ENCODE measurements at regions not wholly inside any gene's neighbourhood (a gene's known extent, or its start where the extent isn't known, plus 50 kb on each side); places are given as distances from the start of the nearest gene placed in this dataset.

DNA sequence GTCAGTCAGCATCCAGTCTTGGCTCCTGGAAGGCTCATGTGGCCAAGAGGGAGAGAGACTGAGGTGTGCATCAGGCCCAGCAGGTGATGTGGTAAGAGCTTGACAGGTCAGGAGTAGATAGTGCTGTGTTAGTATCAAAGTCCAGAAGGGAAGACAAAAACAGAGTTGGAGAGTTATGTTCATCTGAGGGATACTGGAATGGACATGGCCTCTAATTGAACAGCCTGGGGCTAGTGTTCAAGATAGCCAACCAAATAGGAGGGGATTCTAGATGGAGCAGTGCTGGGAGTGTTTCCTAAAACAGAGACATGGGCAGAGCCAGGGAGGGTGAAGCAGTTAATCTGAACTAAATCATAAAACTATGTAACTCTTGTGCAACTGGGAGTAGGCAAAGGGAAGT, 120.7 kb upstream of the MARK1 start:
- H3K4me1 ChIP-seq: no peaks in the 10 kb centered on the region
- no peaks in the 10 kb centered on the region for H3K36me3 ChIP-seq (replicated peaks in 1 of 2; ENCODE audit: insufficient read depth in 1 of 2, low read depth in 2 of 2)
- ATAC-seq: no peak
- TF ChIP-seq POLR2A (IDR thresholded peaks at IDR 0.05): no peak
- TF ChIP-seq, protein P1, sequence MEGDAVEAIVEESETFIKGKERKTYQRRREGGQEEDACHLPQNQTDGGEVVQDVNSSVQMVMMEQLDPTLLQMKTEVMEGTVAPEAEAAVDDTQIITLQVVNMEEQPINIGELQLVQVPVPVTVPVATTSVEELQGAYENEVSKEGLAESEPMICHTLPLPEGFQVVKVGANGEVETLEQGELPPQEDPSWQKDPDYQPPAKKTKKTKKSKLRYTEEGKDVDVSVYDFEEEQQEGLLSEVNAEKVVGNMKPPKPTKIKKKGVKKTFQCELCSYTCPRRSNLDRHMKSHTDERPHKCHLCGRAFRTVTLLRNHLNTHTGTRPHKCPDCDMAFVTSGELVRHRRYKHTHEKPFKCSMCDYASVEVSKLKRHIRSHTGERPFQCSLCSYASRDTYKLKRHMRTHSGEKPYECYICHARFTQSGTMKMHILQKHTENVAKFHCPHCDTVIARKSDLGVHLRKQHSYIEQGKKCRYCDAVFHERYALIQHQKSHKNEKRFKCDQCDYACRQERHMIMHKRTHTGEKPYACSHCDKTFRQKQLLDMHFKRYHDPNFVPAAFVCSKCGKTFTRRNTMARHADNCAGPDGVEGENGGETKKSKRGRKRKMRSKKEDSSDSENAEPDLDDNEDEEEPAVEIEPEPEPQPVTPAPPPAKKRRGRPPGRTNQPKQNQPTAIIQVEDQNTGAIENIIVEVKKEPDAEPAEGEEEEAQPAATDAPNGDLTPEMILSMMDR (IDR thresholded peaks at IDR 0.05): no peak
- H3K9me3 ChIP-seq: peaks cover 0 to 3% (median 0%) of the 10 kb centered on the region in 3 donors
- intact Hi-C loops (cut with DNase I): no loop called here
- no peak overlapping the region for H3K4me3 ChIP-seq
- no peak for DNase-seq
- no peaks in the 10 kb centered on the region for H3K27me3 ChIP-seq
- no peak overlapping the region for H3K27ac ChIP-seq

DNA sequence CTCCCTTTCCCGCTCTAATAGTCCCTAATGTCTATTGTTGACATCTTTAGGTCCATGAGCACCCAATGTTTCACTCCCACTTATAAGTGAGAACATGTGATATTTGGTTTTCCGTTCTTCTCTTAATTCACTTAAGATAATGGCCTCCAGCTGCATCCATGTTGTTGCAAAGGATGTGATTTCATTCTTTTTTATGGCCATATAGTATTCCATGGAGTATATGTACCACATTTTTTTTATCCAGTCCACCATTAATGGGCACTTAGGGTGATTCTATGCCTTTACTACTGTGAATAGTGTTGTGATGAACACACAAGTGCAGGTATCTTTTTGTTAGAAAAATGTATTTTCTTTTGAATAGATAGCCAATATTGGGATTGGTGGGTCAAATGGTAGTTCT, 126.0 kb upstream of the RAB3GAP2 start:
- DNase-seq (no peak), ATAC-seq (no peak)
- H3K4me3 ChIP-seq: no peak overlapping the region
- peaks cover 0 to under 1% (median 0%) of the 10 kb centered on the region in 3 donors for H3K9me3 ChIP-seq
- H3K27ac ChIP-seq: no peak overlapping the region
- H3K36me3 ChIP-seq (replicated peaks in 1 of 2; ENCODE audit: insufficient read depth in 1 of 2, low read depth in 2 of 2): no peaks in the 10 kb centered on the region
- no peaks in the 10 kb centered on the region for H3K4me1 ChIP-seq
- no peak for TF ChIP-seq POLR2A (IDR thresholded peaks at IDR 0.05)
- TF ChIP-seq, protein P1 (IDR thresholded peaks at IDR 0.05): no peak
- H3K27me3 ChIP-seq: no peaks in the 10 kb centered on the region
- 73 to 82% methylated on average over 2 of the region's 2 CpGs for WGBS, 2 donors
- intact Hi-C loops (cut with DNase I): no loop called here

DNA sequence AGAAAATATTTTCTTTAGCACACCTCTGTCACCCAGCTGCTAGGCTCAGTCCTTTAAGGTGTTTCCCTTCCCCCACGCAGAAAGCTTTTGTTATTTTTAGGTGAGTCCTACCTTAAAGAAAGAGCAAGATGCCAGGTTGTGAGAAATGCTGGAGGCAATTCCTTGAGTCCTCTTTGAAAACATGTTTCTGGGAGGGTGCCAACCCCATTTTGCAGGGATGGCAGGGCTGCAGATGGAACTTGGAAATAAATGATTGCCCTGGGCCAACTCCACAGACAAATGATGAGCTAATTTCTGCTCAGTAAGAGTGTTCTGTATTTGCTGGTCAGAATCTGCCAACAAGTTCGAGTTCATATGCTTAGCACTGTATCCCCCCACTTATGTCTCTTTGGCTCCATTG, 119.2 kb upstream of the RAB3GAP2 start:
- no peaks in the 10 kb centered on the region for H3K4me1 ChIP-seq
- WGBS, 2 donors: 41 to 44% methylated on average over 2 of the region's 2 CpGs
- no peak for DNase-seq
- TF ChIP-seq, protein P1 (IDR thresholded peaks at IDR 0.05): no peak
- no peak for TF ChIP-seq POLR2A (IDR thresholded peaks at IDR 0.05)
- no peaks in the 10 kb centered on the region for H3K36me3 ChIP-seq (replicated peaks in 1 of 2; ENCODE audit: insufficient read depth in 1 of 2, low read depth in 2 of 2)
- H3K27ac ChIP-seq: no peak overlapping the region
- intact Hi-C loops (cut with DNase I): no loop called here
- no peaks in the 10 kb centered on the region for H3K9me3 ChIP-seq
- H3K4me3 ChIP-seq: no peak overlapping the region
- ATAC-seq: no peak
- H3K27me3 ChIP-seq: no peaks in the 10 kb centered on the region

DNA sequence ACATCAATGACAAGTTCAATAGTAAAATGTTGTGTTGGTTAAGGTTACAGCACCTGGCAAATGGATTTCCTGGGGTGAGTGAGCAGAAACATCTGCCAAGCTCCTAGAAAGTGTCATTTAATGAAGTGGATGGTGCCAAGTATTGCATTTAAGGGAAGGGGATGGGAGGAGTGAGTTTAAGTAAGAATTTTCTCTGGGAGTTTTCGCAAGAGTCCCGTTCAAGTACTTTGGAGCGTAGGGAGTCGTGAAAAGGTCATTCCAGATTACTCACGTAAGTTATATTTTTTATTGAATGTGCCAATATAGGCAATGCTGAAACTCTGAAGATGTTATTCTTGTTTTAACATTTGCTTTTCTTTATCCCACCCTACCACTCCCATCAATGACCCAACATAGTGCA, 117.4 kb upstream of the RAB3GAP2 start:
- TF ChIP-seq, protein P1 (IDR thresholded peaks at IDR 0.05): no peak
- TF ChIP-seq POLR2A (IDR thresholded peaks at IDR 0.05): no peak
- 84 to 91% methylated on average over 5 of the region's 5 CpGs for WGBS, 2 donors
- intact Hi-C loops (cut with DNase I): no loop called here
- no peak overlapping the region for H3K4me3 ChIP-seq
- H3K36me3 ChIP-seq (replicated peaks in 1 of 2; ENCODE audit: insufficient read depth in 1 of 2, low read depth in 2 of 2): no peaks in the 10 kb centered on the region
- ATAC-seq (no peak), DNase-seq (no peak)
- H3K27me3 ChIP-seq: no peaks in the 10 kb centered on the region
- no peak overlapping the region for H3K27ac ChIP-seq
- no peaks in the 10 kb centered on the region for H3K4me1 ChIP-seq
- no peaks in the 10 kb centered on the region for H3K9me3 ChIP-seq

DNA sequence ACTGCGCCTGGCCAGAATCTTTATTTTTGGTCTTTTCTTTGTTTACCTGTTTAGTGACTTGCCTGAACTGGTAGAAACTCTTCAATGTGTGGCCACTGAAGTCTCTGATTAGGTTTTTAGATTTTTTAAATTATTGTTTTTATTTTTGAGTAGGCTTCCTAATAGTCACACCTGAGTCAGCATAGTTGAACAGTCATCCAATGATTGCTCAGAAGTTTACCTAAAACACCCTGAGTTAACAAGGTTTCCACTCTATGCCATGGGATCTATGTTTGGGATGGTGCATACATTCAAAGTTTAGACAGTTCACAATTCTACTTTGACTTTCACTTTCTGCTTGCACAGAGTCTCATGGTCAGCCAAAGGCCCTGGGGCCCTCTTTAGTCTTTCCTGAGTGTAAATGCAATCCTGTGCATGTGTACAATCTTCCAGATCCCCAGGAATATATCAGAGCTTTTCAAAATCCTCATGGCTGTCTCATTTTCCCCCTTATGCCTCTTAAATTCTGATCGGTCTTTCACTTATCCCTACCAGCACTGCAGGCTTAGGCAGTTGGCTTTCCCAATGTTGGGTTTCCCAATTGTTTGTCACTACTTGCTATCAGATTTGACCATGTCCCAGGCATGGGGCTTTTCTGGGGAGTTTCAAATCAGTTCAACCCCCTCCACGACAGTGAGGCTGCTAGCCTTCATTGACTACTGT, 114.4 kb upstream of the RAB3GAP2 start:
- 25 to 42% methylated on average over 3 of the region's 3 CpGs for WGBS, 2 donors
- intact Hi-C loops (cut with DNase I): no loop called here
- H3K27ac ChIP-seq: no peak overlapping the region
- H3K4me1 ChIP-seq: no peaks in the 10 kb centered on the region
- no peak for TF ChIP-seq POLR2A (IDR thresholded peaks at IDR 0.05)
- TF ChIP-seq, protein P1 (IDR thresholded peaks at IDR 0.05): no peak
- H3K27me3 ChIP-seq: no peaks in the 10 kb centered on the region
- H3K36me3 ChIP-seq (replicated peaks in 1 of 2; ENCODE audit: insufficient read depth in 1 of 2, low read depth in 2 of 2): no peaks in the 10 kb centered on the region
- H3K9me3 ChIP-seq: no peaks in the 10 kb centered on the region
- DNase-seq (no peak), ATAC-seq (no peak)
- H3K4me3 ChIP-seq: no peak overlapping the region

All from body of pancreas (tissue), 4 donors.